ENCODE measurements at regions not wholly inside any gene's neighbourhood (a gene's known extent, or its start where the extent isn't known, plus 50 kb on each side); places are given as distances from the start of the nearest gene placed in this dataset.
"Not testable (repeated sequence)": the region's sequence is repeated elsewhere in the genome, so short reads cannot be mapped to it uniquely, and the experiment has no call there.

DNA sequence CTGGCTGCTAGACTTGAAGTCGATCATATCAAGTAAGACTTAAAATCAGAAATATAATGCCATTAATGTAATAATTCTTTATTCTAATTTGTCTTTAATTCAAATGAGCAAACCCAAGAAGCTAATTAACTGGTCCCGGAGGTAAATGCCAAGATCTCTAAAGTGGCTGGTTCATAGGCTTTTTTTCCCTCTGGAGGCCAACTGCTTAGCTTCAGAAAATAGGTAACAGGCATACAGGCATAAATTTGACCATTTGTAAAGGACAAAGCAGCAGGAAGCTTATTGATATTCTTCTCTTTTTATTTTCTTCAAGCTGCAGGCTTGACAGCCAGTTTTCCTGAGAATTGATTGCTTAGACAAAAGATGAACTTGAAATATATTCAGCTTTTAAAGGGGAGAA is 158.6 kb upstream of the RAP2B start:
- DNase-seq (ENCODE audit: extremely low read depth in 1 of 11, low read depth in 9 of 11, low spot score in 4 of 11) = no peak

- no peak for DNase-seq (ENCODE audit: extremely low read depth in 1 of 11, low read depth in 9 of 11, low spot score in 4 of 11)
Observed at GRCh38 chr3:153003862-153004261, 158.2 kb upstream of the RAP2B start.

- DNase-seq (ENCODE audit: extremely low read depth in 1 of 11, low read depth in 9 of 11, low spot score in 4 of 11) = no peak
Observed at GRCh38 chr3:153008226-153008625, 153.8 kb upstream of the RAP2B start.

DNA sequence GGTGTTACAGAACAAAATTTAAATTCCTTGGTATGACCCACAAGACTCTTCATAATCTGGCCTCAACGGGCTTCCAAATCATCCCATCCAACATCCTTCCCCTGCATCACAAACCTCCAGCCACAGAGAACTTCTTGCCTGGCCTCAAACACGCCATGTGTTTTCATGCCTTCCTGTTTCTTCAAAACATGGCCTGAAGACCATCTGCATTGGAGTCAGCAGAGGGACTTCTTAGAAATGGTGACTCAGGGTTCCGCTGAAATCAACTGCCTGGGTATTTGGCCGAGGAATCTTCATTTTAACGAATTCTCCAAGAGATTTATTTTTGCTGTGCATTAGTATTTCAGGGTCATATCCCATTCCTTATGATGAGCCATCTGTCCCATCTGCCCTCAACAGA is 138.1 kb upstream of the RAP2B start:
- no peak for DNase-seq (ENCODE audit: extremely low read depth in 1 of 11, low read depth in 9 of 11, low spot score in 4 of 11)

GRCh38 chr3:153026026-153026425 is 136.0 kb upstream of the RAP2B start:
- peak in 5 of 11 donors; percentile 4 to 28 (median 12) for DNase-seq (ENCODE audit: extremely low read depth in 1 of 11, low read depth in 9 of 11, low spot score in 4 of 11)

GRCh38 chr3:153028381-153028780 is 133.6 kb upstream of the RAP2B start:
- DNase-seq (ENCODE audit: extremely low read depth in 1 of 11, low read depth in 9 of 11, low spot score in 4 of 11) = no peak

GRCh38 chr3:153029350-153029749 is 132.7 kb upstream of the RAP2B start:
- no peak for DNase-seq (ENCODE audit: extremely low read depth in 1 of 11, low read depth in 9 of 11, low spot score in 4 of 11)

GRCh38 chr3:153032891-153033290 is 129.1 kb upstream of the RAP2B start:
- no peak for DNase-seq (ENCODE audit: extremely low read depth in 1 of 11, low read depth in 9 of 11, low spot score in 4 of 11)

GRCh38 chr3:153036846-153037245 is 125.2 kb upstream of the RAP2B start:
- no peak for DNase-seq (ENCODE audit: extremely low read depth in 1 of 11, low read depth in 9 of 11, low spot score in 4 of 11)

DNA sequence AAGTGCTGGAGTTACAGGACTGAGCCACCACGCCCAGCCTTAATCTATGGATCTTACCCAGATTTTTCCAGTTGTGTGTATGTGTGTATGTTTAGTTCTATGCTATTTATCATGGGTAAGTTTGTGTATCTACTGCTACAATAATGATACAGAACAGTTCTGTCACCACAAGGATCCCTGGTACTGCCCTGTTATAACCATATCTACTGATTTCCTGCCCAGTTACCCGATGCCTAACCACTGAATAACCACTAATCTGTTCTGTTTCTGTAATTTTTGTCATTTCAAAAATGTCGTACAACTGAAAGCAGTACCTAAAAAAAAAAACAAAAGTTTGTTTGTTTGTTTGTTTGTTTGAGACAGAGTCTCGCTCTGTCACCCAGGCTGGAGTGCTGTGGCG is 123.7 kb upstream of the RAP2B start:
- DNase-seq (ENCODE audit: extremely low read depth in 1 of 11, low read depth in 9 of 11, low spot score in 4 of 11) = no peak

DNA sequence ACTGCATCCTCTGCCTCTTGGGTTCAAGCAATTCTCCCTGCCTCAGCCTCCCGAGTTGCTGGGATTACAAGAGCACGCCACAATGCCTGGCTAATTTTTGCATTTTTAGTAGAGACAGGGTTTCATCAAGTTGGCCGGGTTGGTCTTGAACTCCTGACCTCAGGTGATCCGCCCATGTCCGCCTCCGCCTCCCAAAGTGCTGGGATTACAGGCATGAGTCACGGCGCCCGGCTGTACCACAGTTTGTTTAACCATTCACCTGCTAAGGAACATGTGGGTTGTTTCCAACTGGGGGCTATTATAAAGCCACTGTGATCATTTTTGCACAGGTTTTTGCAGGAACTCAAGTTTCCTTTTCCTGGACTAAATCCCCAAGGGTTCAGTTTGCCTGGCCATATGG is 123.2 kb upstream of the RAP2B start:
- no peak for DNase-seq (ENCODE audit: extremely low read depth in 1 of 11, low read depth in 9 of 11, low spot score in 4 of 11)

- DNase-seq (ENCODE audit: extremely low read depth in 1 of 11, low read depth in 9 of 11, low spot score in 4 of 11) = no peak
Observed at GRCh38 chr3:153041181-153041580, 120.8 kb upstream of the RAP2B start.

DNA sequence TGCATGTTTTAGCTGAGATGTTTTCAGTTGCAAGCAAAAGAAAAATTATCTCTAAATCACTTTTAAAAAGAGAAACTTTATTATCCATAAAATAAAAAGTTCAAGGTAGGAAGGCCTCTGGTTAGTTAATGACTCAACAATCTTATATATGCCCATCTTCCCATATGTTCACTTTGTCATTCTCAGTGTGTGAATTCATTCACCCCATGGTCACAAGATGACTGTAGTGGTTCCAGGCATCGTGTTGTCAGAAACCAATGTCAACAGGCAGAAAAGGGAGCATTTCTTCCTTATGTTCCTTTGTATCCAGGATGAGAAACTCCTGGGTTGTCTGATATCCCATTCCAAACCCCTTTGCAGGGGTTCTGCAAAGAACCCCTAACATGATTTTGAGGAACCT is 119.9 kb upstream of the RAP2B start:
- no peak for DNase-seq (ENCODE audit: extremely low read depth in 1 of 11, low read depth in 9 of 11, low spot score in 4 of 11)

DNA sequence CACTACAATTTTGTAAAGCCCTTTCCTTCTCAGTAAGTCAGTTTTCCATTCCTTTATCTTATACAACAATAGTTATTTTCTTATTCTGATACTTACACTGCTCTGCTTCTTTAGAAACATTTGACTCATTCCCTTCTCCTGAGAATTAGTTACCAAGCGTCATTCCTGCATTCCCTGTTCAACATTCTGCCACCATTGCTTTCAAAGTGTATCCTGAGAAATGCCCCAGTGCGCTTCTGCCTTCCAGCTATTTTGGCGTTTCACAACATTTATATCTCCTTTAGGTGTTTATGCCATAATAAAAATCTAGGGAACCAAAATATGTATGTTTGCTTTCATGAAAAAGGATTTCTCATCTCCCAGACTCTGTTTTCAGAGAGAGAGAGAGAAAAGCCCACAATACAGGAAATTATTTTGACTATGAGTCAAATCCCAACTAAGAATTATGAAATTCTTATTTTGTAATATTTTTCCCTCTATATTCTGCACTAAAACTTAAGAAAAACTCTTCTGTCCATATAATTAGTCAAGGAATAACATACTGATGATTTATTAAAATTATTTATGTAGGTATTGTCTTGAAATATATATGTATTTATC is 118.2 kb upstream of the RAP2B start:
- no peak for DNase-seq (ENCODE audit: extremely low read depth in 1 of 11, low read depth in 9 of 11, low spot score in 4 of 11)

DNA sequence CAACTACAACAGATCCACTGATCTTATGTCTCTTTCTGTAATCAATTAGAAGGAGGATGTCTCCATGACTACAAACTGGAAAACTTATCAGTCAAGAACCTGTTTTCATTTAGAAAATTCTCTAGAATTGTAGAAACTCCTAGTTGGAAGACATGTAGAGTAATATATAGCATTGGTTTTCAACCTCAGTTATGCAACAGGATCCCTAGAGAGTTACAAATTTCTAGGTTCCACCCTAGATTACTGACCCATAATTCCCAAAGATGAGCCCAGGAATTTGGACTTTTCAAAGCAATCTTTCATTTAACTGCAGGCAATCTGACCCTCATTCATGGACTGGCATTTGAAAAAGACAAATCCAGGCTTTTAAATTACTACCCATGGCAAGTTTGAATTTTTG is 116.9 kb upstream of the RAP2B start:
- DNase-seq (ENCODE audit: extremely low read depth in 1 of 11, low read depth in 9 of 11, low spot score in 4 of 11) = no peak

- no peak for DNase-seq (ENCODE audit: extremely low read depth in 1 of 11, low read depth in 9 of 11, low spot score in 4 of 11)
Observed at GRCh38 chr3:153050978-153051377, 111.0 kb upstream of the RAP2B start.

DNA sequence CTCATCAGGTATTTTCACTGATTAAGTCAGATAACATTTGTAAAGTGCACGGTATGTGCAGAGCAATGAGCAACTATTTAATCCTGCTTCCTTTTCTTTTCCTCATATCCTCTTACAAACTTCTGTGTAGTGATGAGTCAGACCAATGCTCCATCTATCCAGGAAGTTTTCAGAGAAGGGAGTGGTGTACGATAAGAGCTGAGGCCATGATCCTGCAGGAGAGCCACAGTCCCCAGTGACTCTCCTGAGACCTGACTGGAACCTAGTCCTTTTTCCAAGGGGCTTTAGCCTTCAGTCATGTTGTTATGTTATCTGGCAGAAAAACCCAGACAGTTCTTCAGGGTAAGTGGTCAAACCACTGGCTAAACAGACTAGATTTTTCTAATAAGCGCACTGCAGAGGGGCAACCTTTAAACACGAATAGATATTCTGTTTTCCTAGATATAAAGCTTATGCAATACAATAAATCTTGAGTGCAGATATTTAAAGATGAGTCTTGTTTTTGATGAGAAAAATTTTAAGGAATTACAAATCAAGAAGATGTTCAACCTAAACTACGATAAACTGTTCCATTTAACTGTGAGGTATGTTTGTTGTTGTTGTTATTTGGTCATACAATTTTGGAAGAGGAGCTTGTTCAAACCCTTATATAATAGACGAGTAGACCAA is 110.5 kb upstream of the RAP2B start:
- DNase-seq (ENCODE audit: extremely low read depth in 1 of 11, low read depth in 9 of 11, low spot score in 4 of 11) = no peak

- DNase-seq (ENCODE audit: extremely low read depth in 1 of 11, low read depth in 9 of 11, low spot score in 4 of 11) = no peak
Observed at GRCh38 chr3:153052096-153052460, 109.9 kb upstream of the RAP2B start.

DNA sequence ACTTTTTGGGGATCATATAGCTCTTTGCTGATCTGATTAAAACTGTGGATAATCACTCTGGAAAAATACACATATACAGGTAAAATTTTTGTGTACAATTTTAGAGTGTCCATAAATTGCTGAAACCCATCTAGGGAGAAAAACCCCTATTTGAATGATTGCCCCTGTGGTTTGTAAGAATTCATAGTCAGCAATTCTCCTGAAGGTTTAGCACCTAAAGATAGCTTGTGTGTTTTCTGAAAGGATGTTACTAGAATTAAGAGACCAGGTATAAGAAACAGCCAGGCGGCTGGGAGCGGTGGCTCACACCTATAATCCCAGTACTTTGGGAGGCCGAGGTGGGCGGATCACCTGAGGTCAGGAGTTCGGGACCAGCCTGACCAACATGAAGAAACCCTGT is 106.8 kb upstream of the RAP2B start:
- no peak for DNase-seq (ENCODE audit: extremely low read depth in 1 of 11, low read depth in 9 of 11, low spot score in 4 of 11)

- DNase-seq (ENCODE audit: extremely low read depth in 1 of 11, low read depth in 9 of 11, low spot score in 4 of 11) = no peak
Observed at GRCh38 chr3:153055779-153056178, 106.2 kb upstream of the RAP2B start.

DNA sequence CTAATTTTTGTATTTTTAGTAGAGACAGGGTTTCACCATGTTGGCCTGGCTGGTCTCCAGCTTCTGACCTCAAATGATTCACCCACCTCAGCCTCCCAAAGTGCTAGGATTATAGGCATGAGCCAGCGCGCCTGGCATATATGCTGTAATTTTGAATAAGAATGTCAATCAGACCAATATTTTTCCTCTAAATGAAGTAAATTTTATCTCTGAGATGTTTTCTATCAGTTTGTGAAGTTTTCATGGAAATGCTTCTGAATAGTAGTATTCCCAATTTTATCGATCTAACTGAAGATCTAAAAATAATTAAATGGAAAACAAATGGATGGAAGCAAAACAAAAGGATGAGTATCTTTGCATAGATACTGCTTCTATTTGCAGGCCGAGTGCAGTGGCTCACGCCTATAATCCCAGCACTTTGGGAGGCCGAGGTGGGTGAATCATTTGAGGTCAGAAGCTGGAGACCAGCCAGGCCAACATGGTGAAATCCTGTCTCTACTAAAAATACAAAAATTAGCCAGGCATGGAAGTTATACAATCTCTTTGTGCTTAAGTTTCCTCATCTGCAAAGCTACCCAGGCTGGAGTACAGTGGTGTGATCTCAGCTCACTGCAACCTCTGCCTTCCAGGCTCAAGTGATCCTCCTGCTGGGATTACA is 103.9 kb upstream of the RAP2B start:
- not testable (repeated sequence) for DNase-seq (ENCODE audit: extremely low read depth in 1 of 11, low read depth in 9 of 11, low spot score in 4 of 11)
